GM23338 (cell line): ENCODE measurements at regions not wholly inside any gene's neighbourhood (a gene's known extent, or its start where the extent isn't known, plus 50 kb on each side); places are given as distances from the start of the nearest gene placed in this dataset.

Experiments used
- ATAC-seq: fragments of 200-7000 bp; cut with Tn5 transposase; 3 replicates; pipeline ENCODE4 v1.9.1; 2020
- DNase-seq: peaks from one replicate; pipeline ENCODE4 v3.0.0-alpha.2; 2015; ENCODE audit warnings: low spot score
- H2AFZ ChIP-seq: fragments of 200-600 bp; sonication (generic); 2 replicates; pipeline ENCODE4 v1.8.0; 2016; ENCODE audit warnings: antibody characterized with exemption, mild to moderate bottlenecking, moderate library complexity
- H3F3A ChIP-seq: fragments of 200-600 bp; sonication (generic); replicated peaks from 2 replicates; pipeline ENCODE4 v1.8.0; 2017; ENCODE audit warnings: antibody characterized with exemption, mixed run types, low read depth
- H3K27ac ChIP-seq: fragments of 200-600 bp; sonication (generic); 2 replicates; pipeline ENCODE4 v1.6.1; 2016; ENCODE audit warnings: low read depth
- H3K27me3 ChIP-seq: fragments of 200-600 bp; sonication (generic); 2 replicates; pipeline ENCODE4 v1.8.0; 2016; ENCODE audit warnings: mild to moderate bottlenecking, mixed run types, moderate library complexity; ENCODE audit not compliant: insufficient read depth
- H3K36me3 ChIP-seq: fragments of 200-600 bp; sonication (generic); 2 replicates; pipeline ENCODE4 v1.8.0; 2016; ENCODE audit warnings: mild to moderate bottlenecking; ENCODE audit not compliant: insufficient read depth
- H3K4me1 ChIP-seq: fragments of 200-600 bp; sonication (generic); 2 replicates; pipeline ENCODE4 v1.8.0; 2016; ENCODE audit warnings: mild to moderate bottlenecking, moderate library complexity; ENCODE audit not compliant: insufficient read depth
- H3K4me2 ChIP-seq: fragments of 200-600 bp; sonication (generic); 2 replicates; pipeline ENCODE4 v1.7.1; 2017; ENCODE audit warnings: mixed run types
- H3K4me3 ChIP-seq: fragments of 200-600 bp; sonication (generic); 2 replicates; pipeline ENCODE4 v1.6.1; 2016; ENCODE audit warnings: mixed run types
- H3K79me2 ChIP-seq: fragments of 200-600 bp; sonication (generic); replicated peaks from 2 replicates; pipeline ENCODE4 v1.8.0; 2017; ENCODE audit warnings: mild to moderate bottlenecking; ENCODE audit not compliant: insufficient read depth
- H3K9me2 ChIP-seq: fragments of 200-600 bp; sonication (generic); 2 replicates; pipeline ENCODE4 v1.8.0; 2017; ENCODE audit not compliant: insufficient read depth
- H4K20me1 ChIP-seq: fragments of 200-600 bp; sonication (generic); replicated peaks from 2 replicates; pipeline ENCODE4 v1.8.0; 2017; ENCODE audit warnings: mild to moderate bottlenecking; ENCODE audit not compliant: insufficient read depth
- H3K27ac Mint-ChIP-seq: 2 replicates; pipeline ENCODE4 v1.8.0; 2020; ENCODE audit warnings: inconsistent platforms, mild to moderate bottlenecking, moderate library complexity, mixed read lengths
- H3K27me3 Mint-ChIP-seq: 3 replicates; pipeline ENCODE4 v1.8.0; 2022; ENCODE audit warnings: low read depth, mild to moderate bottlenecking, moderate library complexity, mixed read lengths, inconsistent platforms; ENCODE audit not compliant: insufficient read depth, poor library complexity
- H3K36me3 Mint-ChIP-seq: 3 replicates; pipeline ENCODE4 v1.8.0; 2021; ENCODE audit warnings: low read depth, mild to moderate bottlenecking, inconsistent platforms, moderate library complexity, mixed read lengths
- H3K4me1 Mint-ChIP-seq: 3 replicates; pipeline ENCODE4 v1.8.0; 2020; ENCODE audit warnings: mild to moderate bottlenecking, inconsistent platforms, mixed read lengths
- H3K4me3 Mint-ChIP-seq: 3 replicates; pipeline ENCODE4 v1.8.0; 2021; ENCODE audit warnings: moderate library complexity, mild to moderate bottlenecking, inconsistent platforms, mixed read lengths
- H3K9me3 Mint-ChIP-seq: 3 replicates; pipeline ENCODE4 v1.8.0; 2020; ENCODE audit warnings: moderate library complexity, mild to moderate bottlenecking, inconsistent platforms, mixed read lengths
- CREB1 ChIP-seq: fragments of 250-450 bp; sonication (Bioruptor Pico); IDR thresholded peaks from 2 replicates; pipeline ENCODE4 v1.5.0; 2020; ENCODE audit warnings: low read depth, mild to moderate bottlenecking, moderate library complexity
- EZH2 ChIP-seq: fragments of 200-600 bp; sonication (generic); IDR thresholded peaks from one replicate; pipeline ENCODE4 v1.8.0; 2017; ENCODE audit warnings: antibody characterized with exemption, mild to moderate bottlenecking, low read depth; ENCODE audit not compliant: unreplicated experiment
- EZH2phosphoT487 ChIP-seq: fragments of 200-600 bp; sonication (generic); IDR thresholded peaks from one replicate; pipeline ENCODE4 v1.8.1; 2018; ENCODE audit warnings: antibody characterized with exemption; ENCODE audit not compliant: unreplicated experiment
- JUNB ChIP-seq: IDR thresholded peaks from one replicate; pipeline ENCODE4 v1.6.1; 2016; ENCODE audit warnings: antibody characterized with exemption; ENCODE audit not compliant: unreplicated experiment
- NANOG ChIP-seq: IDR thresholded peaks from 2 replicates; pipeline ENCODE4 v1.6.1; 2016; ENCODE audit warnings: antibody characterized with exemption, borderline replicate concordance
- STAT1 ChIP-seq: IDR thresholded peaks from one replicate; pipeline ENCODE4 v1.6.1; 2016; ENCODE audit warnings: antibody characterized with exemption; ENCODE audit not compliant: unreplicated experiment
- ZNF114 ChIP-seq: fragments of 250-450 bp; sonication (Bioruptor Pico); IDR thresholded peaks from 2 replicates; pipeline ENCODE4 v1.5.0; 2020; ENCODE audit warnings: mild to moderate bottlenecking, moderate library complexity
- ZNF331 ChIP-seq: fragments of 250-450 bp; sonication (Bioruptor Pico); IDR thresholded peaks from 2 replicates; pipeline ENCODE4 v1.5.0; 2020; ENCODE audit warnings: low read depth, mild to moderate bottlenecking, moderate library complexity
- ZNF462 ChIP-seq: fragments of 250-450 bp; sonication (Bioruptor Pico); IDR thresholded peaks from 2 replicates; pipeline ENCODE4 v1.5.0; 2020; ENCODE audit warnings: mild to moderate bottlenecking, moderate library complexity

- Mint-ChIP-seq H3K27ac (no peak overlapping the region), H3K36me3 (no peaks in the 10 kb centered on the region), H3K9me3 (no peaks in the 10 kb centered on the region; the same call in 1 of the 3 replicates), H3K27me3 (peaks cover 6% of the 10 kb centered on the region), H3K4me3 (no peak overlapping the region), H3K4me1 (peaks cover 47% of the 10 kb centered on the region)
- no peak overlapping the region for H3K4me3 ChIP-seq
- ATAC-seq (no peak), DNase-seq (no peak)
- H3K36me3 ChIP-seq, result no peaks in the 10 kb centered on the region
- H3K27me3 ChIP-seq, result no peaks in the 10 kb centered on the region
- no peak overlapping the region for H2AFZ ChIP-seq
- no peak overlapping the region for H3K4me2 ChIP-seq
- H3K4me1 ChIP-seq, result peaks cover 20% of the 10 kb centered on the region
- H4K20me1 ChIP-seq, result no peaks in the 10 kb centered on the region
- no peaks in the 10 kb centered on the region for H3F3A ChIP-seq
- H3K9me2 ChIP-seq, result no peaks in the 10 kb centered on the region
- TF ChIP-seq EZH2 (no peak), ZNF462 (CRISPR knock-in tag) (no peak), ZNF331 (CRISPR knock-in tag) (no peak), ZNF114 (no peak), NANOG (no peak), CREB1 (CRISPR knock-in tag) (no peak), STAT1 (no peak), JUNB (no peak), EZH2phosphoT487 (no peak)
- no peak overlapping the region for H3K27ac ChIP-seq
- H3K79me2 ChIP-seq, result no peaks in the 10 kb centered on the region
Measured at GRCh38 chr9:134970719-134971118, 53.0 kb upstream of the FCN1 start.
